ENCODE measurements at regions not wholly inside any gene's neighbourhood (a gene's known extent, or its start where the extent isn't known, plus 50 kb on each side); places are given as distances from the start of the nearest gene placed in this dataset.

GRCh38 chr11:11691296-11692151 is 69.7 kb upstream of the GALNT18 start:
- H3K4me1 Mint-ChIP-seq = no peaks in the 10 kb centered on the region
- Histone ChIP-seq H3K4me3 (ENCODE audit: low read length) (no peak overlapping the region), H3K36me3 (ENCODE audit: control insufficient read depth in 2 of 3, insufficient read depth in 3 of 3, low read length in 3 of 3) (no peaks in the 10 kb centered on the region), H3K9me3 (ENCODE audit: control insufficient read depth in 2 of 3, low read length in 3 of 3) (no peaks in the 10 kb centered on the region), H3K4me1 (ENCODE audit: control insufficient read depth in 2 of 2, insufficient read depth in 2 of 2, low read length in 2 of 2) (no peaks in the 10 kb centered on the region), H3K27ac (ENCODE audit: low read depth, low read length) (no peak overlapping the region), H3K27me3 (ENCODE audit: control insufficient read depth in 2 of 2, insufficient read depth in 2 of 2, low read length in 2 of 2) (no peaks in the 10 kb centered on the region)
- H3K27ac Mint-ChIP-seq = no peak overlapping the region
- DNase-seq (no peak), ATAC-seq (no peak)
- H3K27me3 Mint-ChIP-seq = peaks cover 16 to 45% (median 20%) of the 10 kb centered on the region in 5 donors
- H3K4me3 Mint-ChIP-seq = no peak overlapping the region
- intact Hi-C loops (cut with micrococcal nuclease) = no loop called here
- ChIA-PET CTCF (no interaction called here), POLR2A (no interaction called here)
- H3K9me3 Mint-ChIP-seq = peaks cover 0 to 6% (median under 1%) of the 10 kb centered on the region in 11 donors
- H3K36me3 Mint-ChIP-seq = peaks cover 0 to 2% (median 0%) of the 10 kb centered on the region in 5 donors

- no peaks in the 10 kb centered on the region for H3K27me3 ChIP-seq (ENCODE audit: control insufficient read depth in 2 of 2, insufficient read depth in 2 of 2, low read length in 2 of 2)
- Mint-ChIP-seq H3K27ac (no peak overlapping the region), H3K4me1 (no peaks in the 10 kb centered on the region), H3K4me3 (no peak overlapping the region), H3K36me3 (peaks cover 0 to 3% (median 0%) of the 10 kb centered on the region in 5 donors), H3K9me3 (peaks cover 0 to 25% (median 2%) of the 10 kb centered on the region in 11 donors), H3K27me3 (peaks cover 14 to 64% (median 53%) of the 10 kb centered on the region in 5 donors)
- no peaks in the 10 kb centered on the region for H3K4me1 ChIP-seq (ENCODE audit: control insufficient read depth in 2 of 2, insufficient read depth in 2 of 2, low read length in 2 of 2)
- H3K27ac ChIP-seq (ENCODE audit: low read depth, low read length) = no peak overlapping the region
- ATAC-seq (no peak), DNase-seq (no peak)
- H3K4me3 ChIP-seq (ENCODE audit: low read length) = no peak overlapping the region
- H3K9me3 ChIP-seq (ENCODE audit: control insufficient read depth in 2 of 3, low read length in 3 of 3) = no peaks in the 10 kb centered on the region
- no peaks in the 10 kb centered on the region for H3K36me3 ChIP-seq (ENCODE audit: control insufficient read depth in 2 of 3, insufficient read depth in 3 of 3, low read length in 3 of 3)
- intact Hi-C loops (cut with micrococcal nuclease) = no loop called here
- CTCF ChIA-PET = no interaction called here
- POLR2A ChIA-PET = no interaction called here
Observed at GRCh38 chr11:11681536-11681935, 59.7 kb upstream of the GALNT18 start.

- DNase-seq (no peak), ATAC-seq (no peak)
- H3K4me1 Mint-ChIP-seq = no peaks in the 10 kb centered on the region
- ChIA-PET POLR2A (no interaction called here), CTCF (no interaction called here)
- Histone ChIP-seq H3K9me3 (ENCODE audit: control insufficient read depth in 2 of 3, low read length in 3 of 3) (no peaks in the 10 kb centered on the region), H3K27me3 (ENCODE audit: control insufficient read depth in 2 of 2, insufficient read depth in 2 of 2, low read length in 2 of 2) (no peaks in the 10 kb centered on the region), H3K4me3 (ENCODE audit: low read length) (no peak overlapping the region), H3K36me3 (ENCODE audit: control insufficient read depth in 2 of 3, insufficient read depth in 3 of 3, low read length in 3 of 3) (no peaks in the 10 kb centered on the region), H3K27ac (ENCODE audit: low read depth, low read length) (no peak overlapping the region), H3K4me1 (ENCODE audit: control insufficient read depth in 2 of 2, insufficient read depth in 2 of 2, low read length in 2 of 2) (no peaks in the 10 kb centered on the region)
- H3K9me3 Mint-ChIP-seq = peaks cover 0 to 8% (median 0%) of the 10 kb centered on the region in 11 donors
- no peaks in the 10 kb centered on the region for H3K36me3 Mint-ChIP-seq
- H3K4me3 Mint-ChIP-seq = no peak overlapping the region
- H3K27ac Mint-ChIP-seq = no peak overlapping the region
- H3K27me3 Mint-ChIP-seq = peaks cover 10 to 38% (median 28%) of the 10 kb centered on the region in 5 donors
- intact Hi-C loops (cut with micrococcal nuclease) = no loop called here
Observed at GRCh38 chr11:11677672-11678356, 56.0 kb upstream of the GALNT18 start.

- Histone ChIP-seq H3K36me3 (ENCODE audit: control insufficient read depth in 2 of 3, insufficient read depth in 3 of 3, low read length in 3 of 3) (no peaks in the 10 kb centered on the region), H3K27me3 (ENCODE audit: control insufficient read depth in 2 of 2, insufficient read depth in 2 of 2, low read length in 2 of 2) (no peaks in the 10 kb centered on the region), H3K27ac (ENCODE audit: low read depth, low read length) (no peak overlapping the region), H3K4me1 (ENCODE audit: control insufficient read depth in 2 of 2, insufficient read depth in 2 of 2, low read length in 2 of 2) (no peaks in the 10 kb centered on the region), H3K4me3 (ENCODE audit: low read length) (no peak overlapping the region), H3K9me3 (ENCODE audit: control insufficient read depth in 2 of 3, low read length in 3 of 3) (no peaks in the 10 kb centered on the region)
- no peak for DNase-seq
- Mint-ChIP-seq H3K36me3 (no peaks in the 10 kb centered on the region), H3K27me3 (peaks cover 5 to 25% (median 22%) of the 10 kb centered on the region in 5 donors), H3K4me3 (no peak overlapping the region), H3K9me3 (peaks cover 0 to 3% (median 0%) of the 10 kb centered on the region in 11 donors), H3K4me1 (no peaks in the 10 kb centered on the region), H3K27ac (no peak overlapping the region)
- ChIA-PET CTCF (no interaction called here), POLR2A (no interaction called here)
- intact Hi-C loops (cut with micrococcal nuclease) = no loop called here
- no peak for ATAC-seq
Observed at GRCh38 chr11:11675671-11676181, 53.9 kb upstream of the GALNT18 start.

GRCh38 chr11:11672789-11673188 is 51.0 kb upstream of the GALNT18 start:
- Histone ChIP-seq H3K4me3 (ENCODE audit: low read length) (no peak overlapping the region), H3K36me3 (ENCODE audit: control insufficient read depth in 2 of 3, insufficient read depth in 3 of 3, low read length in 3 of 3) (no peaks in the 10 kb centered on the region), H3K27me3 (ENCODE audit: control insufficient read depth in 2 of 2, insufficient read depth in 2 of 2, low read length in 2 of 2) (no peaks in the 10 kb centered on the region), H3K4me1 (ENCODE audit: control insufficient read depth in 2 of 2, insufficient read depth in 2 of 2, low read length in 2 of 2) (no peaks in the 10 kb centered on the region), H3K27ac (ENCODE audit: low read depth, low read length) (no peak overlapping the region), H3K9me3 (ENCODE audit: control insufficient read depth in 2 of 3, low read length in 3 of 3) (no peaks in the 10 kb centered on the region)
- intact Hi-C loops (cut with micrococcal nuclease) = no loop called here
- Mint-ChIP-seq H3K27ac (no peak overlapping the region), H3K4me3 (no peak overlapping the region), H3K4me1 (no peaks in the 10 kb centered on the region), H3K27me3 (peaks cover 7 to 23% (median 11%) of the 10 kb centered on the region in 5 donors), H3K36me3 (no peaks in the 10 kb centered on the region), H3K9me3 (peaks cover 0 to 3% (median 0%) of the 10 kb centered on the region in 11 donors)
- ATAC-seq = no peak
- CTCF ChIA-PET = no interaction called here
- POLR2A ChIA-PET = no interaction called here
- DNase-seq = no peak

GRCh38 chr11:11672101-11672500 is 50.3 kb upstream of the GALNT18 start:
- Histone ChIP-seq H3K4me3 (ENCODE audit: low read length) (no peak overlapping the region), H3K9me3 (ENCODE audit: control insufficient read depth in 2 of 3, low read length in 3 of 3) (no peaks in the 10 kb centered on the region), H3K27ac (ENCODE audit: low read depth, low read length) (no peak overlapping the region), H3K27me3 (ENCODE audit: control insufficient read depth in 2 of 2, insufficient read depth in 2 of 2, low read length in 2 of 2) (no peaks in the 10 kb centered on the region), H3K4me1 (ENCODE audit: control insufficient read depth in 2 of 2, insufficient read depth in 2 of 2, low read length in 2 of 2) (no peaks in the 10 kb centered on the region), H3K36me3 (ENCODE audit: control insufficient read depth in 2 of 3, insufficient read depth in 3 of 3, low read length in 3 of 3) (no peaks in the 10 kb centered on the region)
- CTCF ChIA-PET = no interaction called here
- POLR2A ChIA-PET = no interaction called here
- H3K36me3 Mint-ChIP-seq = peaks cover 0 to 4% (median 0%) of the 10 kb centered on the region in 5 donors
- H3K4me1 Mint-ChIP-seq = no peaks in the 10 kb centered on the region
- intact Hi-C loops (cut with micrococcal nuclease) = no loop called here
- peak; percentile 8 for ATAC-seq
- H3K27ac Mint-ChIP-seq = no peak overlapping the region
- H3K4me3 Mint-ChIP-seq = no peak overlapping the region
- H3K27me3 Mint-ChIP-seq = peaks cover 11 to 26% (median 15%) of the 10 kb centered on the region in 5 donors
- no peak for DNase-seq
- peaks cover 0 to 4% (median 0%) of the 10 kb centered on the region in 11 donors for H3K9me3 Mint-ChIP-seq
